AG04450 (cell line): ENCODE measurements at regions not wholly inside any gene's neighbourhood (a gene's known extent, or its start where the extent isn't known, plus 50 kb on each side); places are given as distances from the start of the nearest gene placed in this dataset.

Experiments used
- CTCF ChIA-PET: fragments of 300-600, 350-600 bp; formaldehyde crosslinking; extraction: SDS; loops from one replicate; lab custom pipeline; 2022; ENCODE audit warnings: antibody characterized with exemption, inconsistent platforms; lab: Charles Lee
- POLR2A ChIA-PET: fragments of 350-600 bp; formaldehyde crosslinking; extraction: SDS; loops from one replicate; lab custom pipeline; 2021; ENCODE audit warnings: antibody characterized with exemption, inconsistent platforms; lab: Yijun Ruan, JAX
- DNase-seq: peaks from one replicate; pipeline ENCODE4 v3.0.0-alpha.2; 2011; ENCODE audit warnings: low read depth, low spot score
- H3K27ac ChIP-seq: one replicate; pipeline ENCODE4 v1.5.1; 2012; ENCODE audit warnings: low read depth, low read length, control low read depth
- H3K27me3 ChIP-seq: one replicate; pipeline ENCODE4 v1.6.0; 2012; ENCODE audit warnings: low read length; ENCODE audit not compliant: control insufficient read depth, insufficient read depth
- H3K4me3 ChIP-seq: 2 replicates; pipeline ENCODE4 v1.5.1; 2011; ENCODE audit warnings: mild to moderate bottlenecking, low read depth, low read length, control low read depth
- H3K9me3 ChIP-seq: 2 replicates; pipeline ENCODE4 v1.5.1; 2012; ENCODE audit warnings: low read length; ENCODE audit not compliant: control insufficient read depth, insufficient read depth
- CTCF ChIP-seq: IDR thresholded peaks from 2 replicates; pipeline ENCODE4 v1.5.1; 2011; ENCODE audit warnings: low read depth, low read length, control low read depth, inconsistent platforms

DNA sequence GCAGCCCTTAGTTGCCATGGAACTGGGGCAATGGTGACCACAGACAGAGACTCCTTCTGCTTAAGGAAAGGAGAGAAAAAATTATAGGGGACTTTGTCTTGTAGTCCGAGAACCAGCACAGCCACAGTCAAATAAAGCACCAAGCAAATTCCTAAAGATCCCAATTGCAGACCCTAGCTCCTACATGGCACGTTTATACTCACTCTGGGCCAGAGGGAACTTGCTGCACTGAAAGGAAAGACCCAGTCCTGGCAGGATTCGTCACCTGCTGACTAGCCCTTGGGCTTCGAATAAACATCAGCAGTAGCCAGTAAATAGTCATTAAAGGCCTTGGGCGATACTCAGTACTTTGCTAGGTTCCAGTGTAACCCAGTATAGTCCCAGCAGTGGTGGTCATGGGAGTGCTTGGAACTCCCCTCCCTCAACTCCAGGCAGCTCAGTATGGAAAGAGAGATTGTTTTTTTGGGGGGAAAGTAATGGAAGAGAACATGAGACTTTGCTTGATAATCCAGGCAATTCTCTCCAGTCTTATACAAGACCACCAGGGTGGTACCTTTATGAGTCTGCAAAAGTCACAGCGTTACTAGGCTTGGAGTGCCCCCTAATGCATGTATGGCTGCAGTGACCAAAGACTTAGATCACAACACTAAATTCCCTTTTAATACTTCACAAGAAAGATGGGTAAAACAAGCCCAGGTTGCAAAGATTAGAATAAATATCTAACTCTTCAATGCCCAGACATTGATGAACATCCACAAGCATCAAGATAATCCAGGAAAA lies 66.4 kb upstream of the AGTR1 start:
- POLR2A ChIA-PET: no interaction called here
- CTCF ChIA-PET: interaction anchor here (0.6 kb wide), 1 partner anchor 413 kb away, joined by 3 read pairs; no protein-coding TSS in a partner anchor
- DNase-seq: no peak

DNA sequence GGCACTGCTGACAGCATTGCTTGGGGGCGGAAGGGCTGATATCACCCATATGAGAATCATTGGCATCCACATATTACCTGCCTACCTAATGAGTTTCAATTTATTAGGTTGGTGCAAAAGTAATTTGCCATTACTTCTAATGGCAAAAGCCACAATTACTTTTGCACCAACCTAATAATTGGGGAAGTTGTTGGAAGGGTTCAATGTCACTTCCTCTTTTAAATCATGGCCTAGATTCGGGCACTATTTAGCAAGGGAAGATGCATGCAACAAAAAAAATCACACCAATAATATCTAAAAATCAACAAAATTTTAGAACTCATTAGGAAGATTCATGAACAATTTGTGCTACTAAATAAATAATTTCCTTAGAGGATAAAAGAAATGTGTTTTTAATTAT lies 56.0 kb upstream of the AGTR1 start:
- DNase-seq: no peak
- CTCF ChIA-PET: no interaction called here
- no peak for TF ChIP-seq CTCF
- POLR2A ChIA-PET: no interaction called here
- H3K4me3 ChIP-seq: no peak overlapping the region
- no peak overlapping the region for H3K27ac ChIP-seq
- no peaks in the 10 kb centered on the region for H3K27me3 ChIP-seq
- H3K9me3 ChIP-seq: no peaks in the 10 kb centered on the region

More for the DNA sequence above, 66.4 kb upstream of the AGTR1 start:
- no peaks in the 10 kb centered on the region for H3K9me3 ChIP-seq
- H3K4me3 ChIP-seq: no peak overlapping the region
- H3K27ac ChIP-seq: no peak overlapping the region
- TF ChIP-seq CTCF: peak; percentile 41
- H3K27me3 ChIP-seq: no peaks in the 10 kb centered on the region

- Histone ChIP-seq H3K4me3 (no peak overlapping the region), H3K9me3 (no peaks in the 10 kb centered on the region), H3K27ac (no peak overlapping the region), H3K27me3 (no peaks in the 10 kb centered on the region)
- ChIA-PET POLR2A (interaction anchor here (0.7 kb wide), 1 partner anchor 347 kb away, joined by 5 read pairs; no protein-coding TSS in a partner anchor), CTCF (interaction anchor here (0.7 to 1.2 kb wide), 2 partner anchors 85 to 306 kb away, joined by 3 to 5 read pairs; no protein-coding TSS in a partner anchor)
- no peak for TF ChIP-seq CTCF
- no peak for DNase-seq
Observed at GRCh38 chr3:148642214-148642613, 55.5 kb upstream of the AGTR1 start.

DNA sequence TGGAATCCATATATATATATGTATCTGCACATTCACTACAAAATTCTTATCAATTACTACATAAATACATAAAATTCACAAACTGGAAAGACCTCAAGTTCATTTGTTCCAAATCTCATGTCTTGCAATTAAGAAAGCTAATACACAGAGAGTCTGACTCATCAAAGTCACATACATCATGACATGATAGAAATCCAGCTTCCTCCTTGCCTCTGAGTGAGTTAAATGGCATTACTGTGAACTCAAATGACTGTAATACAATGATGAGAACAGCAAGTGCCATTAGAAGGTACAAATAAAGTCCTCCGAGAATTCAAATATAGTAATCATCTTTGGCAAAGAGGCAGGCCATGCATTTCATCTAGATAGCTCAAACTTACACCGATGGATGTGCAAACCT lies 55.1 kb upstream of the AGTR1 start:
- no peak for TF ChIP-seq CTCF
- no peaks in the 10 kb centered on the region for H3K27me3 ChIP-seq
- POLR2A ChIA-PET: interaction anchor here (0.7 kb wide), 1 partner anchor 346 kb away, joined by 5 read pairs; no protein-coding TSS in a partner anchor
- no peak overlapping the region for H3K27ac ChIP-seq
- CTCF ChIA-PET: interaction anchor here (0.6 to 1.2 kb wide), 5 partner anchors 69 to 333 kb away, joined by 3 to 6 read pairs (median 5); no protein-coding TSS in a partner anchor
- DNase-seq: no peak
- H3K4me3 ChIP-seq: no peak overlapping the region
- H3K9me3 ChIP-seq: no peaks in the 10 kb centered on the region

GRCh38 chr3:148643389-148643840 lies 54.3 kb upstream of the AGTR1 start:
- Histone ChIP-seq H3K9me3 (no peaks in the 10 kb centered on the region), H3K27me3 (no peaks in the 10 kb centered on the region), H3K27ac (peak overlapping the region; percentile 55), H3K4me3 (no peak overlapping the region)
- ChIA-PET POLR2A (no interaction called here), CTCF (interaction anchor here (0.6 to 1.2 kb wide), 4 partner anchors 69 to 334 kb away, joined by 3 to 6 read pairs (median 4); no protein-coding TSS in a partner anchor)
- DNase-seq: peak; percentile 38
- no peak for TF ChIP-seq CTCF
